A673 (cell line): ENCODE measurements at regions not wholly inside any gene's neighbourhood (a gene's known extent, or its start where the extent isn't known, plus 50 kb on each side); places are given as distances from the start of the nearest gene placed in this dataset.

Experiments used
- CTCF ChIP-seq: fragments of 300-800, 200-600 bp; sonication (generic); conservative IDR thresholded peaks from 2 replicates; pipeline ENCODE4 v1.5.1; 2017; ENCODE audit warnings: low read depth, mild to moderate bottlenecking, antibody characterized with exemption, low read length, moderate library complexity, mixed read lengths
- EZH2 ChIP-seq: fragments of 200-600 bp; sonication (generic); IDR thresholded peaks from 2 replicates; pipeline ENCODE4 v1.6.1; 2017; ENCODE audit warnings: borderline replicate concordance, low read depth, mild to moderate bottlenecking, mixed read lengths, antibody characterized with exemption, low read length; ENCODE audit not compliant: poor library complexity, severe bottlenecking

GRCh38 chr11:92480499-92480898 lies 255.9 kb downstream of the FAT3 start:
- TF ChIP-seq CTCF, result no peak
- no peak for TF ChIP-seq EZH2
